Neural cell (in vitro differentiated cells): ENCODE measurements at regions not wholly inside any gene's neighbourhood (a gene's known extent, or its start where the extent isn't known, plus 50 kb on each side); places are given as distances from the start of the nearest gene placed in this dataset.

ENCODE experiments used
- H2AFZ ChIP-seq: fragments of 200-600, 300-800 bp; sonication (generic), shearing (Covaris generic); 2 replicates; pipeline ENCODE4 v1.6.0; 2014; ENCODE audit warnings: low read depth, mild to moderate bottlenecking, antibody characterized with exemption, low read length, moderate library complexity
- H3F3A ChIP-seq: fragments of 200-600 bp; shearing (Covaris generic); 2 replicates; pipeline ENCODE4 v1.6.1; 2016; ENCODE audit warnings: mild to moderate bottlenecking, moderate library complexity, mixed read lengths, antibody characterized with exemption, low read length; ENCODE audit not compliant: insufficient read depth, poor library complexity, severe bottlenecking
- H3K27ac ChIP-seq: fragments of 200-600, 300-800 bp; sonication (generic), shearing (Covaris generic); 2 replicates; pipeline ENCODE4 v1.5.1; 2014; ENCODE audit warnings: mild to moderate bottlenecking, low read length, moderate library complexity
- H3K27me3 ChIP-seq: fragments of 300-800, 200-600 bp; sonication (generic), shearing (Covaris generic); 2 replicates; pipeline ENCODE4 v1.6.0; 2014; ENCODE audit warnings: mild to moderate bottlenecking, low read depth, low read length, moderate library complexity; ENCODE audit not compliant: insufficient read depth
- H3K36me3 ChIP-seq: fragments of 300-800, 200-600 bp; sonication (generic), shearing (Covaris generic); 2 replicates; pipeline ENCODE4 v1.5.1; 2014; ENCODE audit warnings: mild to moderate bottlenecking, antibody characterized with exemption, low read length, moderate library complexity; ENCODE audit not compliant: insufficient read depth
- H3K4me2 ChIP-seq: fragments of 300-800, 200-600 bp; sonication (generic), shearing (Covaris generic); 2 replicates; pipeline ENCODE4 v1.6.0; 2014; ENCODE audit warnings: mild to moderate bottlenecking, low read length
- H3K4me3 ChIP-seq: fragments of 300-800, 200-600 bp; sonication (generic), shearing (Covaris generic); 2 replicates; pipeline ENCODE4 v1.5.1; 2014; ENCODE audit warnings: mild to moderate bottlenecking, low read length, moderate library complexity
- H3K79me2 ChIP-seq: fragments of 200-600 bp; shearing (Covaris generic); replicated peaks from 2 replicates; pipeline ENCODE4 v1.6.0; 2014; ENCODE audit warnings: mild to moderate bottlenecking, low read length, moderate library complexity; ENCODE audit not compliant: insufficient read depth
- H3K9ac ChIP-seq: fragments of 300-800, 200-600 bp; sonication (generic), shearing (Covaris generic); 2 replicates; pipeline ENCODE4 v1.6.1; 2016; ENCODE audit warnings: mild to moderate bottlenecking, low read length, mixed read lengths
- H3K9me2 ChIP-seq: fragments of 200-600 bp; shearing (Covaris generic); 2 replicates; pipeline ENCODE4 v1.6.1; 2016; ENCODE audit warnings: mild to moderate bottlenecking, low read length, mixed read lengths; ENCODE audit not compliant: insufficient read depth
- H3K9me3 ChIP-seq: fragments of 200-600, 300-800 bp; sonication (generic), shearing (Covaris generic); 2 replicates; pipeline ENCODE4 v1.6.1; 2016; ENCODE audit warnings: mild to moderate bottlenecking, mixed run types, low read length, moderate library complexity, mixed read lengths
- H4K20me1 ChIP-seq: fragments of 200-600 bp; shearing (Covaris generic); 2 replicates; pipeline ENCODE4 v1.6.1; 2016; ENCODE audit warnings: mild to moderate bottlenecking, mixed run types; ENCODE audit not compliant: insufficient read depth
- CTCF ChIP-seq: fragments of 450-650 bp; IDR thresholded peaks from 2 replicates; pipeline ENCODE4 v1.5.1; 2014; ENCODE audit warnings: antibody characterized with exemption, mild to moderate bottlenecking, moderate library complexity; ENCODE audit not compliant: poor library complexity, severe bottlenecking
- EP300 ChIP-seq: fragments of 450-650 bp; conservative IDR thresholded peaks from 2 replicates; pipeline ENCODE4 v1.6.1; 2014; ENCODE audit warnings: antibody characterized with exemption, mild to moderate bottlenecking, moderate library complexity; ENCODE audit not compliant: poor library complexity, severe bottlenecking
- EZH2 ChIP-seq: fragments of 200-600, 300-800 bp; shearing (Covaris generic), sonication (generic); IDR thresholded peaks from 2 replicates; pipeline ENCODE4 v1.6.1; 2014; ENCODE audit warnings: antibody characterized with exemption, low read length, borderline replicate concordance, mild to moderate bottlenecking; ENCODE audit not compliant: insufficient read depth, poor library complexity, severe bottlenecking
- MXI1 ChIP-seq: fragments of 450-650 bp; conservative IDR thresholded peaks from 2 replicates; pipeline ENCODE4 v1.6.1; 2014; ENCODE audit warnings: antibody characterized with exemption, mild to moderate bottlenecking; ENCODE audit not compliant: poor library complexity, severe bottlenecking
- POLR2AphosphoS5 ChIP-seq: IDR thresholded peaks from 2 replicates; pipeline ENCODE4 v1.6.1; 2012
- RAD21 ChIP-seq: fragments of 450-650 bp; conservative IDR thresholded peaks from 2 replicates; pipeline ENCODE4 v1.6.1; 2014; ENCODE audit warnings: antibody characterized with exemption, mild to moderate bottlenecking, moderate library complexity
- REST ChIP-seq: IDR thresholded peaks from 2 replicates; pipeline ENCODE4 v1.6.1; 2012; ENCODE audit warnings: borderline replicate concordance
- SMC3 ChIP-seq: fragments of 450-650 bp; conservative IDR thresholded peaks from 2 replicates; pipeline ENCODE4 v1.6.1; 2014; ENCODE audit warnings: antibody characterized with exemption, mild to moderate bottlenecking, moderate library complexity; ENCODE audit not compliant: poor library complexity
- TAF1 ChIP-seq: IDR thresholded peaks from 2 replicates; pipeline ENCODE4 v1.6.1; 2012; ENCODE audit warnings: low read depth

DNA sequence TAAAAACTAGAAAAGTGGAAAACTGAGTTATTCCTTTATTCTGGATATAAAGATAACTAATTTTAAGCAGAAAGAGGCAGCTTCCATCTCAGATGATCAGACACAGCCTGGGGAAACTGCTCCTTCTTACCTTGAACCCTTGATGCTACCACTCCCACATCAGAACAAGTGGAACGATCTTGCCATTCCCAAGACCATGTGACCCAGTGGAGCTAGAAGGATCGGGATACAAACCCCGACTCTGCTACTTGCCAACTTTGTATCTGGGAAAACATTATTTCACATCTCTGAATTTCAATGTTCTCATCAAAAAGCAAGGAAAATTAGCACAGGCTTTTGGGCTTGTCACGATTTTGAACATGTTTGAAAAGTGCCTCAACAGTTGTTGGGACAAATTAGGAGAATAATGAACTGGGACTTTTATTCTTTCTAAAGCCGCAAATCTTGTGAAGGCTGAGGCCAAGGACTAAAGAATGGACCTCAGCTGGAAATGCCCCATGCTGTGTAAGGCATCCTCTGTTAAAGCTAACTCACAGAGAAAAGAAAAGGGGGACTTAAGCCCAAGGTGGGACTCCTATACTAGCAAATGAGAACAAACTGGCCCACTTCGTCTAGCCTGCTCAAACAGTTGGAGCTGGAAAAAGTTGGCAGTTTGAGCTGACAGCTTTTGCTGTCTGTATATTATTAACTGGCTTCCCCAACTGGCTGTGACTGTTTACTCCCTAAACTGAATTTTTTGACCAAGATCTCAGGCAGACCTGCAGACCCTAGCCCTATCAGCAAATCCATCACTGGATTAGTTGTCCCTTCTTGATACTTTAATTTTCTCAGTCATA is 552.3 kb downstream of the EFNA5 start:
- Histone ChIP-seq H3K4me2 (no peak overlapping the region), H3K9me2 (no peaks in the 10 kb centered on the region), H3K4me3 (no peak overlapping the region), H3K9me3 (peaks cover 3% of the 10 kb centered on the region), H4K20me1 (no peaks in the 10 kb centered on the region), H2AFZ (no peak overlapping the region), H3K36me3 (no peaks in the 10 kb centered on the region), H3K27me3 (no peaks in the 10 kb centered on the region), H3F3A (no peaks in the 10 kb centered on the region), H3K9ac (no peak overlapping the region), H3K27ac (no peak overlapping the region), H3K79me2 (no peaks in the 10 kb centered on the region)
- TF ChIP-seq EZH2 (no peak), TAF1 (no peak), CTCF (no peak), EP300 (no peak), RAD21 (no peak), MXI1 (no peak), REST (no peak), SMC3 (no peak), POLR2AphosphoS5 (no peak)

DNA sequence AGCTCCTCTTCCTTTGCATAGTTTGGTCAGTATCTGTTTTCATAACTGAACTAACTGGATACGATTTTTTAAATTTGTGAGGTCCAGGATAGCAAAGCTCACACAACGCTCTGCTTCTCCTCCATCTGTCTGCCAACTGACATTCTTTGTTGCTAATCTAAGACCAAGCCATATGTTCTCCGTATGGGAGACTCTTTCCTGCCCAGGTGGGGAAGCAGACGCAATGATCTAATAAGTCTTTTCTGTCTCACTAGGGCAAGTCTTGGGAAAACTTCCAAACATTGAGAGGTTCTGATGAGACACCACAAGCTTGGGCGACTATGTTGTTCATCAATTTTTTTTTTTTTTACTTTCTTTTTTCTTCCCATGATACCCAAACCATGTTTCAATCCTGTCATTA is 558.5 kb downstream of the EFNA5 start:
- H3K9me3 ChIP-seq = no peaks in the 10 kb centered on the region
- no peaks in the 10 kb centered on the region for H3K79me2 ChIP-seq
- H3K27ac ChIP-seq = no peak overlapping the region
- no peak overlapping the region for H3K4me2 ChIP-seq
- H2AFZ ChIP-seq = no peak overlapping the region
- TF ChIP-seq EP300 = no peak
- no peaks in the 10 kb centered on the region for H4K20me1 ChIP-seq
- no peaks in the 10 kb centered on the region for H3K9me2 ChIP-seq
- H3K36me3 ChIP-seq = no peaks in the 10 kb centered on the region
- H3K4me3 ChIP-seq = no peak overlapping the region
- no peaks in the 10 kb centered on the region for H3K27me3 ChIP-seq
- no peak overlapping the region for H3K9ac ChIP-seq
- H3F3A ChIP-seq = no peaks in the 10 kb centered on the region
